GM12878 (cell line): ENCODE measurements at regions not wholly inside any gene's neighbourhood (a gene's known extent, or its start where the extent isn't known, plus 50 kb on each side); places are given as distances from the start of the nearest gene placed in this dataset.

Source experiments
- ATAC-seq: fragments of 200-7000 bp; cut with Tn5 transposase; 3 replicates; pipeline ENCODE4 v1.9.1; 2020; ENCODE audit warnings: mild to moderate bottlenecking, moderate library complexity
- BruUV-seq: library from RNA; stranded (reverse); fragments of 400-500 nt; replicated peaks from 2 replicates; lab custom pipeline; 2021; lab: Mats Ljungman, UMichigan
- CTCF ChIA-PET: fragments of 300-600 bp; sonication (Branson Sonifier 250); formaldehyde crosslinking; extraction: SDS; loops from one replicate; lab custom pipeline; 2021; ENCODE audit warnings: inconsistent platforms; lab: Yijun Ruan, JAX
- POLR2A ChIA-PET: fragments of 350-600 bp; formaldehyde crosslinking; extraction: SDS; loops from one replicate; lab custom pipeline; 2021; ENCODE audit warnings: inconsistent platforms; lab: Charles Lee
- RAD21 ChIA-PET: fragments of 300-600 bp; sonication (Branson Sonifier 250); formaldehyde crosslinking; loops from one replicate; lab custom pipeline; 2023; ENCODE audit warnings: antibody characterized with exemption; ENCODE audit not compliant: unreplicated experiment; lab: Charles Lee
- SMC1A ChIA-PET: fragments of 300-600 bp; sonication (Branson Sonifier 250); formaldehyde crosslinking; loops from one replicate; lab custom pipeline; 2023; ENCODE audit not compliant: unreplicated experiment, uncharacterized antibody; lab: Charles Lee
- DNase-seq: peaks from one replicate; pipeline ENCODE4 v3.0.0-alpha.2; 2011; ENCODE audit warnings: low read depth, low spot score
- FAIRE-seq: peaks from 3 replicates; lab custom pipeline; 2011; peaks lifted over from hg19 to GRCh38; lab: Jason Lieb, UNC
- H2AFZ ChIP-seq: 2 replicates; pipeline ENCODE4 v1.6.0; 2011; ENCODE audit warnings: low read depth, low read length, control low read depth; ENCODE audit not compliant: control insufficient read depth
- H3K27ac ChIP-seq: 2 replicates; pipeline ENCODE4 v1.5.1; 2011; ENCODE audit warnings: control low read depth; ENCODE audit not compliant: control insufficient read depth, insufficient read depth
- H3K27me3 ChIP-seq, 2 experiments: replicated peaks in 1 of 2; 2 replicates each; pipeline versions ENCODE4 v1.6.0 to v1.6.1; 2011; ENCODE audit warnings: low read length in 1 of 2; ENCODE audit not compliant: control insufficient read depth in 2 of 2, insufficient read depth in 2 of 2
- H3K36me3 ChIP-seq, 2 experiments: 2 replicates each; pipeline ENCODE4 v1.5.1; 2011; ENCODE audit warnings: low read length in 1 of 2; ENCODE audit not compliant: control insufficient read depth in 2 of 2, insufficient read depth in 2 of 2
- H3K4me1 ChIP-seq: 2 replicates; pipeline ENCODE4 v1.6.1; 2011; ENCODE audit warnings: mild to moderate bottlenecking, low read length, moderate library complexity, mixed read lengths; ENCODE audit not compliant: control insufficient read depth, insufficient read depth
- H3K4me2 ChIP-seq: 2 replicates; pipeline ENCODE4 v1.6.0; 2011; ENCODE audit warnings: control low read depth; ENCODE audit not compliant: control insufficient read depth, insufficient read depth
- H3K4me3 ChIP-seq: fragments of 200-600 bp; sonication (generic); 2 replicates; pipeline ENCODE4 v1.5.1; 2016
- H3K79me2 ChIP-seq: 2 replicates; pipeline ENCODE4 v1.6.0; 2011; ENCODE audit warnings: low read length; ENCODE audit not compliant: control insufficient read depth, insufficient read depth
- H3K9ac ChIP-seq: 2 replicates; pipeline ENCODE4 v1.8.0; 2011; ENCODE audit warnings: low read length, control low read depth, mixed read lengths; ENCODE audit not compliant: control insufficient read depth, insufficient read depth
- H3K9me3 ChIP-seq: replicated peaks from 3 replicates; pipeline ENCODE4 v1.5.1; 2011; ENCODE audit warnings: mild to moderate bottlenecking, low read length; ENCODE audit not compliant: control insufficient read depth, insufficient read depth
- H4K20me1 ChIP-seq: 2 replicates; pipeline ENCODE4 v1.6.0; 2011; ENCODE audit not compliant: control insufficient read depth, insufficient read depth
- CEBPZ ChIP-seq: fragments of 150-350 bp; IDR thresholded peaks from 2 replicates; pipeline ENCODE4 v1.6.1; 2016; ENCODE audit warnings: low read depth, low read length
- CREM ChIP-seq: IDR thresholded peaks from 2 replicates; pipeline ENCODE4 v1.6.1; 2014; ENCODE audit warnings: antibody characterized with exemption, low read depth
- ETV6 ChIP-seq, 2 experiments: fragments of 450-650 bp in 1 of 2; IDR thresholded peaks in 1 of 2; conservative IDR thresholded peaks in 1 of 2; 2 replicates each; pipeline ENCODE4 v1.6.1; 2014; ENCODE audit warnings: antibody characterized with exemption in 1 of 2, borderline replicate concordance in 1 of 2, low read depth in 1 of 2, mild to moderate bottlenecking in 1 of 2, moderate library complexity in 1 of 2
- KAT2A ChIP-seq: conservative IDR thresholded peaks from 2 replicates; pipeline ENCODE4 v1.6.1; 2011; ENCODE audit warnings: low read depth, low read length; ENCODE audit not compliant: control insufficient read depth
- ZNF217 ChIP-seq: fragments of 450-650 bp; IDR thresholded peaks from 2 replicates; pipeline ENCODE4 v1.6.1; 2017; ENCODE audit warnings: antibody characterized with exemption, mild to moderate bottlenecking
- WGBS: methylation state at CpG from one replicate; pipeline ENCODE4 v1.1.6; 2016; ENCODE audit warnings: low lambda C conversion rate; ENCODE audit not compliant: insufficient replicate concordance, insufficient coverage; ENCODE audit errors: missing lambda C conversion rate; 5-methylcytosine and 5-hydroxymethylcytosine counted together
- in situ Hi-C: fragments of 300-500 bp; cut with MboI; formaldehyde crosslinking; loops from 9 replicates; pipeline ENCODE4 v1.14.3; 2018; ENCODE audit warnings: mixed read lengths
- intact Hi-C: fragments of 100-400 bp; cut with micrococcal nuclease; formaldehyde crosslinking; loops from one replicate; pipeline ENCODE4 v1.14.2; 2022; ENCODE audit not compliant: unreplicated experiment

- DNase-seq (no peak), FAIRE-seq (no peak), ATAC-seq (no peak)
- CTCF ChIA-PET, result no interaction called here
- Histone ChIP-seq H4K20me1 (no peaks in the 10 kb centered on the region), H3K4me1 (no peaks in the 10 kb centered on the region), H3K9me3 (no peaks in the 10 kb centered on the region), H3K79me2 (no peaks in the 10 kb centered on the region), H3K4me3 (no peak overlapping the region), H2AFZ (no peak overlapping the region), H3K27me3 (no peaks in the 10 kb centered on the region), H3K9ac (no peak overlapping the region), H3K36me3 (no peaks in the 10 kb centered on the region), H3K4me2 (no peak overlapping the region), H3K27ac (no peak overlapping the region)
- TF ChIP-seq KAT2A (no peak), CEBPZ (no peak), ETV6 (conservative IDR thresholded peaks at IDR 0.05 in 1 of 2, IDR thresholded peaks at IDR 0.05 in 1 of 2; ENCODE audit: borderline replicate concordance in 1 of 2, low read depth in 1 of 2) (no peak), CREM (no peak), ZNF217 (no peak)
- in situ Hi-C loops, result no loop called here
- POLR2A ChIA-PET, result no interaction called here
- intact Hi-C loops, result no loop called here
- BruUV-seq, result no TSS peak
- WGBS, result 20% methylated on average over 36 of the region's 55 CpGs
- RAD21 ChIA-PET, result no interaction called here
- SMC1A ChIA-PET, result no interaction called here
Observed at GRCh38 chr13:22925881-22926747, 254.7 kb upstream of the SGCG start.
